HFF-Myc (cell line): ENCODE measurements at regions not wholly inside any gene's neighbourhood (a gene's known extent, or its start where the extent isn't known, plus 50 kb on each side); places are given as distances from the start of the nearest gene placed in this dataset.

Experiments used
- DNase-seq: peaks from one replicate; pipeline ENCODE4 v3.0.0-alpha.2; 2011; ENCODE audit warnings: low read depth; ENCODE audit errors: extremely low read depth
- H3K4me3 ChIP-seq: replicated peaks from 2 replicates; pipeline ENCODE4 v1.5.1; 2011; ENCODE audit warnings: low read depth, mild to moderate bottlenecking, control low read depth, low read length
- TF ChIP-seq, protein P1 (sequence below): IDR thresholded peaks from 2 replicates; pipeline ENCODE4 v1.5.1; 2012; ENCODE audit warnings: mild to moderate bottlenecking, low read depth, low read length, control low read depth; ENCODE audit errors: missing control alignments

DNA sequence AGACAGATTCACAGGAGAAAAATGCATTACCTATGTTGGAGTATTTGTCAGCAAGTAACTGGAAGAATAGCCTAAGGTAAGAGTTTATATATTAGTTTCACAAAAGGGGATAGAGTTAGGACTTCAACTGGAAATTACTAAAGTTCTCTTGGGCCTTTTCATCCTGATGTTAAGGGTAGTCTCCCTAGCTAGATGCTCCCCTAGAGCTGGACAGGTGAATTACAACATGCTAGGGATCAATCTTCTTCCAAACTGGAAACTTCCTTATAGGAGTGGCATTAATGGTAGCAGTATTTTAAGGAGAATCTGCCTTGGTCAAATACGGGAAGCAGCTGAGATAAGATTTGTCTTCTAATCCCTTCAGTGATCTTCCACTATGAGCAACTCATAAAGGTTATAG, 632.8 kb upstream of the RAG2 start:
- no peak for DNase-seq

DNA sequence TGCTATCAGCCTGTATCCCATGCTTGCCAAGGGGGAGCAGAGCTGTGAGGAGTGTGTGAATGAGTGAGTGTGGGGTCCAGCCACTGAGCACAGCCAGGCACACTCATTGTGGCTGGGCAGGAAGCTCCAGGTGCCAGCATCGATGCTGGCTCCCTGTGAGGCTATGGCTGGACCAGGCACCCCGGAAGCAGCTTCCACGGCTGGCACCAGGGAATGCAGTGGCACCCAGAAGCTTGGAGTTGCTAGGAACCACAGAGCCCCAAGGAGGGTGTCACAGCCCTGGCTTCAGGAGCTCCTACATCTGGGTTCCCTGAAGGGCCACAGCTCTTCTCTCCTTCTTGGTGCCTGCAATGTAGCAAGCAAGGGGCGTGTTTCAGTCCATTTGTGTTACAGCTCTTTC, 625.9 kb upstream of the RAG2 start:
- H3K4me3 ChIP-seq: no peak overlapping the region
- DNase-seq: no peak
- TF ChIP-seq, protein P1, sequence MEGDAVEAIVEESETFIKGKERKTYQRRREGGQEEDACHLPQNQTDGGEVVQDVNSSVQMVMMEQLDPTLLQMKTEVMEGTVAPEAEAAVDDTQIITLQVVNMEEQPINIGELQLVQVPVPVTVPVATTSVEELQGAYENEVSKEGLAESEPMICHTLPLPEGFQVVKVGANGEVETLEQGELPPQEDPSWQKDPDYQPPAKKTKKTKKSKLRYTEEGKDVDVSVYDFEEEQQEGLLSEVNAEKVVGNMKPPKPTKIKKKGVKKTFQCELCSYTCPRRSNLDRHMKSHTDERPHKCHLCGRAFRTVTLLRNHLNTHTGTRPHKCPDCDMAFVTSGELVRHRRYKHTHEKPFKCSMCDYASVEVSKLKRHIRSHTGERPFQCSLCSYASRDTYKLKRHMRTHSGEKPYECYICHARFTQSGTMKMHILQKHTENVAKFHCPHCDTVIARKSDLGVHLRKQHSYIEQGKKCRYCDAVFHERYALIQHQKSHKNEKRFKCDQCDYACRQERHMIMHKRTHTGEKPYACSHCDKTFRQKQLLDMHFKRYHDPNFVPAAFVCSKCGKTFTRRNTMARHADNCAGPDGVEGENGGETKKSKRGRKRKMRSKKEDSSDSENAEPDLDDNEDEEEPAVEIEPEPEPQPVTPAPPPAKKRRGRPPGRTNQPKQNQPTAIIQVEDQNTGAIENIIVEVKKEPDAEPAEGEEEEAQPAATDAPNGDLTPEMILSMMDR: no peak

More for the DNA sequence above, 632.8 kb upstream of the RAG2 start:
- H3K4me3 ChIP-seq: no peak overlapping the region
- TF ChIP-seq, protein P1: no peak

DNA sequence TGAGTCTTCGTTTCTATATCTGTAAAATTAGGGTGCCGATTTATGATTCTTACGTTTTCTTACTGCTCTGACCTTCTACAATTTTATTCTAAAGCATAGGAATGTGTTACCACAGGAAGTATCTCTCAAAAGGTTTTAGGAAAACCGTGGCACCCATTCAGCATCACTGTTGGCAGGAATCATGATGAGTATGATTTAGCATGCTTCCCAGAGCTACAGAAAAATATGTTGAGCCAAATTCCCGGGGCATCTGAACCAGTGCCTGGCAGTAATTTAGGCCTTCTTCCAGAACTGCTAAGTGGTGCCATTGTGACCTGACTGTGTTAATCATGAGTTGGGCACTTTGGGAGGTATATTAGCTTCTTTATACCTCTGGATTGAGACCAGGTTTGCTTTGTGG, 605.0 kb upstream of the RAG2 start:
- TF ChIP-seq, protein P1: no peak
- no peak for DNase-seq
- H3K4me3 ChIP-seq: no peak overlapping the region

DNA sequence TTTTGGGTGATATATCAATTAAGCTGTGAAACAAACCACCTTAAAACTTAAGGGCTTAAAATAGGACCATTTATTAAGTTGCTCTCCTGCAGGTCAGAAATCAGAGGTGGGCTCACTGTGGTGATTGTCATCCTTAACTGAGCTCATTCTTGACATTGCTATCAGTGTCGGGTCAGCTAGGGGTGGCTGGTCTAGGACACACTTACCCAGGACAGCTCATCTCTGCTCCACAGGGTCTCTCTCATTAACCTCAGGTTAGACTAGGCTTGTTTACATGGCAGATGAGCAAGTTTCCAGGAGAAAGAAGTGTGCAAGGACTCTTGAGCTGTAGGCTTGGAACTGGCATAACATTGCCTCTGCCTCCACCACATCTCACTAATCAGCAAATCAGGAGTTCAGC, 601.0 kb upstream of the RAG2 start:
- TF ChIP-seq, protein P1: no peak

DNA sequence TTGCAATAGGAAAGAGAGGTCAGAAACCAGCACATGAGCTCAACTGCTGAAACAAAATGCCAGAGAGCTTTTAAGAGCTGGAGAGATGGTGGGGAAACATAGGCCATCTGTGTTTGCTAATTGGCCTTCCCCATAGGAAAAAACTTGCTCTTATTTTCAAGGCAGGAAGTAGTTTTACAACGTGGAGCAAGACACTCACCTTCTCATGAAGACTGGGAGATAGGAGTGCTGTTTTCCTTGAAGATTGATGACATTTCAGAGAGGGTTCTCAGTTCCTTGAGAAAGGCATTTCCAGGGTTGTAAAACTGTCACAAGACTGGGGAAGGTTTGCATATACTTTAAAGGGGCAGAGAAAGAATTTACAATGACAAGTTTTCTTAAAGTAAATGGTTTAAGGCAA, 586.3 kb upstream of the RAG2 start:
- TF ChIP-seq, protein P1: no peak
- H3K4me3 ChIP-seq: no peak overlapping the region
- DNase-seq: no peak

More for the DNA sequence above, 601.0 kb upstream of the RAG2 start:
- no peak overlapping the region for H3K4me3 ChIP-seq
- DNase-seq: no peak

DNA sequence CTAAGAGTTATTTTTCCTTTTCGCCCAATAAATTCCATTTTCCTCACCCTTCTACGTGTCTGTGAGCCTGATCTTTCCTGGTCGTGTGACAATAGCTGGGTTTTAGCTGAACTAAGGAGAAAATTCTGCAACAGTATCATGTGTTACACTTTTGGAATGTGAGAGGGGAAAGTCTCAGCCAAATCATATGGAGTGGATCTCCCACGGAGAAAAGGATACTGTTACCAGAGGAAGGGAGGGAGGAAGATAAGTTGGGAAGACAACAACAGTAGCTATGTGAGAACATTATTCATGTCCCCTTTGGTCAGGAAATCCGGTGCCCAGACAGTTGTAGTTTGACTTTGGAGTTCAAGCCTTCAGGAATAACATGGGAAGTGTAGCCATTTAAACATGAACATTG, 584.0 kb upstream of the RAG2 start:
- no peak for DNase-seq
- H3K4me3 ChIP-seq: no peak overlapping the region
- TF ChIP-seq, protein P1: no peak

DNA sequence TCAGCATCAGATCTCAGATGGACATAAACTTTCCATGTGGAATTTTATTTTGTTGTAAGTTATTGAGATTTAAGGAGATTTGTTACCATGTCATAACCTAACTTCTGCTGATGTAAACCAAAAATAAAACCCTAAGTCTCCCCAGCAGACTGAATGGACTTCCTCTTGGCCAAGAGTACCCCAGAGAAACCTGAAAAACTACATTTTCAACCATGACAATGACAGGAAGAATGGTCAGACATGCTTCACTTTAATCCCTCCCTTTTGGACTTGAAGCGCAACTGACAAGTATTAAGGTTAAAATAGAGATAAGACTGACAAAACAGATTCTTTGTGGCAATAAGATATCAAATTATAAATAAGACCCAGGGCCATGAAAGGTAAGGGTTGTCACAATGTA, 579.7 kb upstream of the RAG2 start:
- TF ChIP-seq, protein P1: no peak
- H3K4me3 ChIP-seq: no peak overlapping the region
- no peak for DNase-seq
